ENCODE measurements at regions not wholly inside any gene's neighbourhood (a gene's known extent, or its start where the extent isn't known, plus 50 kb on each side); places are given as distances from the start of the nearest gene placed in this dataset.
"Not testable (repeated sequence)": the region's sequence is repeated elsewhere in the genome, so short reads cannot be mapped to it uniquely, and the experiment has no call there.

DNA sequence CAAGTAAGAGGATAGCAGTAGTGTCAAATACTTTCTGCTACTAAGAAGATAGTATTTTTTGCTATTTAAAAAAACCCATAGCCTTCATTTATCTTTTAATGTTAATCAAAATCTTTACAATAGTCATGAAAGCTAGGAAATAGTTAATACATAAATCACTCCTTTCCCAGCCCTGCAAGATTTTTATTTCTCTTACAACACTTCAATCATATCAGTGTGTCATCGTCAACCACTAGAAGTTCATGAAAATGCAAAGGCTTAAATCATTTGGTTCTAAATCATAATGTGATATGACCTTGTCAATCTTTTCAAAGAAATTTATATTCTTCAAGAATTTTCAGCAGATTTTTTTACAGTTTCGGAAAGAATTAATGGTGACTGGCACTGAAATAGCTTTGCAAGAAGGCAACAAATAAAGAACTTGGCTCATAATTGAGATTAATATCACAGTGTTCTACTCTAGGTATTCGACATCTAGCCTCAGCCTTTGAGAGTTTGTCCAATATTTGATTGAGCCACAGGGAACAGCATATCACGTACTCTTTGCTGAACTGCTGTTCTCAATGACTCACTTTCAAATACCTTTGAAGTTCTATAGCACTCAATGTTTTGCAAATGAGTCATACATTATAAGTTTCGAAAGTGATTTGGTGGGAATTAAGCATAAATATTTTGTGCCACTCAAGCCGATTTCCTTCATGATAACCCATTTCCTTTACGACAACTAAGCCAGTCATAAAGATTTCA is 384.0 kb upstream of the FOXG1 start:
- no peak for DNase-seq

DNA sequence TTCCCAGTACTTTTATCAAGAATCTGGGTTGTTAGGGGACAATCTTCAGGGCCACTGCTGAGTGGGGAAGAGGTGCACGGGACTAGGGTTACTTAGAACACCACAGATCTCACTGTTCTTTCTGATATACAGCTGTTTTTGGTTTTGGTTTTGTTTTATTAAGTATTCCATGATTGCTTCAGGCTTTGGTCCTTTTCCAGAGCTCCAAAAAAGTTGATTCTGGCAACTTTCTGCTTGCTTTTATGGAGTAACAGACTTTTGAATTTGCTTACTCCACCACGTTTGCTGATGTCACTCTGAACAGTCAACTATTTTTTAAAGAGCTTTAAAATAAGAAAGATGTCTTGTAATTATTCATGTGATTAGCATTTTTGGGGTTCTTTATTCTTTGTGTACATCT is 368.1 kb upstream of the FOXG1 start:
- no peak for DNase-seq

- DNase-seq: not testable (repeated sequence)
Measured at GRCh38 chr14:28401705-28402104, 364.9 kb upstream of the FOXG1 start.

DNA sequence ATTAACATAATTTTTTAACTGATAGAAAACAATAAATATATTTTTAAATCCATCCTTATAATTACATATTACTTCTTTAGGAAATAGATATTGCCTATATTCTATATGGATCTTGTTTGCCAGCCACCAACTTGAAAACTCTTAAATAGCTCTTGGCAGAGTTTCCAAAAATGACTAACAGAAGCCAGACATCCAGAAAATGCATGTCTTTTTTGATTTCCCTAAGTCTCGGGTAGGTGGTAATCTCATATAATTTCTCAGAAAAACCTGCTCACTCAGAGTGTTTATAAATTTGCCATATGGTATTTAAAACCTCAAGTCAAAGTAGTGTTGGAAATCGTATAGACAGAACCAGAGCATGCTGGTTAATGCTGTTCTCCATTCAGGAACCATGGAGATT is 360.4 kb upstream of the FOXG1 start:
- DNase-seq: no peak

GRCh38 chr14:28407031-28407825 is 359.4 kb upstream of the FOXG1 start:
- no peak for DNase-seq

DNA sequence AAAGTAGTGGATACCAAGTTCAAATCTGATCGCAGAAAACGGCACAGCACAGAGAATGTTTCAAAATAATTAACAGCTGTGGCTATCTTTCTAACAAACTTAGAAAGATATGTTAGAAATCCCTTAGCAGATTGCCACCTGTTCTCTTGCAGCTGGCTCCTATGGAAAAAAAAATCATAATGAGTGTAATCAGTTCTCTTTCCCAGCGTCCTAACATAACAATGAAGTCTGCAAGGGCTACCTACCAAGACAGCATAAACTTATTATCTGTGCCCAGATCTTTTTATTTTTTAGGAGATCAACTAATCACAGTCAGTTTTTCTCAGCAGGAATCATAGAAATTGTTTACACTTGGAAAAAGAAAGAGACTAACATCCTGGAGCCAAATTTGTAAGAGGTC is 358.6 kb upstream of the FOXG1 start:
- no peak for DNase-seq

- DNase-seq: no peak
Measured at GRCh38 chr14:28412077-28412476, 354.5 kb upstream of the FOXG1 start.

- no peak for DNase-seq
Measured at GRCh38 chr14:28426960-28427359, 339.6 kb upstream of the FOXG1 start.

DNA sequence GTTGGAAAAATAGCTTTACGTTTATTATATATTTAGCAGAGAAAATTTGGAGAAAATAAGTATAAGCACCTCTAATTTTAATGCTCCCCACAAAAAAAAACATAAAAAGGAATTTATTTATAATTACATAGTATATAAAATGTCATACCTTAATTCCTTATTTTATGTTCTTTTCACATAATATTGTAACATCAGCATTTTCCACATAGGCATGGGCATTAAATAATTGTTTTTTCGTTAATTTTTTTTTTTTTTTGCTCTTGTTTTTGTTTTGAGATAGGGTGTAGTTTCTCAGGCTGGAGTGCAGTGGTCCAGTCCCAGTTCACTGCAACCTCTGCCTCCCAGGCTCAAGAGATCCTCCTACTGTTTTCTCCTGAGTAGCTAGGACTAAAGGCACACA is 329.8 kb upstream of the FOXG1 start:
- no peak for DNase-seq

DNA sequence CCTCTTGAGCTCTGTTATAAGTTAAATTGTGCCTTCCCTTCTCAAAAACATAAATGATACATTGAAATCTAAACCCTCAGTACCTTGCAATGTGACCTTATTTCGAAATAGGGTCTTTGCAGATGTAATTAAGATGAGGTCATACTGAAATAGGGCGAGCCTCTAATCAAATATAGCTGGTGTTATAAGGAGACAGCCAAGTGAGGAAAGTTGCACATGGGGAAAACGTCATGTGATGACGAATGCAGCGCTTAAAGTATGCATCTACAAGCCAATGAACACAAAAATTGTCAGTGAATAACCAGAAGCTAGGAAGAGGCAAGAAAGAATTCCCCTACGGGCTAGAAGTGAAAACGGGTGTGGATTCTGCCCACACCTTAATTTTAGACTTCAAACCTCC is 305.2 kb upstream of the FOXG1 start:
- DNase-seq: no peak

DNA sequence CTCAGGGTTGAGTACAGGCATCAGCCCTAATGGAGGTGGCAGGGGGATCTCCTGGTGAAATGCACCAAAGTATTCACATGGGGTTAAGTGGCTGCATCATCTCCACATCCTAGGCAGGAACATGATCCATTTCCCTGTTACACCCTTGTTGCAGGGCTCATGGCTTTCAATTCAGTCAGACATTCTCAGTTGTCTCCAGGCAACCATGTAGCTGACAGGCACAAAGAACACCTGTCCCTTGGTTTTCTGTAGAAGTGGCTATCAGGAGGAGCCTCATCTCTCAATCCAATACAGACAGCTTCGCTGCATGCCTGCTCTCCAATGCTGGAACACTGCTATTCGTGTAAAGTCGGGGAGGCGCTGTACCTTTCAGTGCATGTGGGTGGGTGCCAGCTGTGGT is 299.0 kb upstream of the FOXG1 start:
- DNase-seq: no peak

- no peak for DNase-seq
Measured at GRCh38 chr14:28468191-28469151, 298.1 kb upstream of the FOXG1 start.

DNA sequence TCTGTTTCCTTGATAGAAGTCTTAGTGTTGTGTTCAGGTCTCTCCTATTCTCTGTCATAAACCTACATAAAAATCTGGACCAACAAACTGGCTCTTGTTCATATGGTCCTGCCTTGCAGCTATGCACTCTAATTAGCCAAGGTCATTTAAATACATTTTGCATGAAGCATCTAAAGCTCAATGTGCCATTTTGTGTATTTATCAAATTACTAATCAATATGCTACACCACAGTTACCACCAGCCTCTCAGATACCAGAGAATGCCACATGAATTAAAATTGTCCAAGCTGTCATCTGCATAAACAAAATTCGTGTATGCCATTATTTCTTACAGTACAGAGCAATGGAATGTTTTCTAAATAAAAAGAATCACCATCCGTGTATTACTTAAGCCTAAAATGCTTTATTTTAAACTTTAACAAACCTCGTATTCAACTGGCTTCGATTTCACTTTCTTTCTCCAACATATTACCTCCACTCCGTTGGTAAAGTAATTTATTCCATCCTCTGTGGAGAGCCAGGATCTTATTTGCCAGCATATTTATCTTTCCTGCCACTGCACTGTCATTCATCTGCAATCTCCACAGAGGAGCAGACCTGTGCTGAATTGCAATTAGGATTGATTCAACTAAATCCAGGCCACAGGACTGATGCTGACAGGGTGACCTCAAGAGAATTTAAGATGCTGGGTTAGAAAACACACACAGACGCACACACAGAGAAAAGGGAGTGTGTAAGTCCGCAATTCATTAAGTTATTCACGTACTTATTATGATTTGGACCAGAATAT is 284.1 kb upstream of the FOXG1 start:
- DNase-seq: no peak

DNA sequence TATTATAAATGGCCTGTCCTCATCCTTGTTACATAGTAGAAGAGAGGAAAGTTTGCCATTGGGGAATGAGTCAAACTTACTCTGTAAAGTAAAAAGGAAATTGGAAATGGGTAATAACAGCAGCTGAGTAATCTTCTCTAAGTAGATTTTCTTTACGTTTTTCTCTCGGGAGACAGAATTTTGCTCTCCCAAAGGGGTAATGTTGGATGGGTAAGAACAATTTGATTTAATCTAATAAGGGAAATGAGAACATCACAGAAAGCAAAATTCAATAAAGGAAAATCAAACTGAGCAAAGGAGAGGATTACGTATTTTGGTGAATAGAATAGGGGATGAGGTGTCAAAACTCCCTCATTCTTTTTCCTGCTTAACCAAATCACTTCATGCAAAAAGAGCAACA is 283.1 kb upstream of the FOXG1 start:
- DNase-seq: no peak

DNA sequence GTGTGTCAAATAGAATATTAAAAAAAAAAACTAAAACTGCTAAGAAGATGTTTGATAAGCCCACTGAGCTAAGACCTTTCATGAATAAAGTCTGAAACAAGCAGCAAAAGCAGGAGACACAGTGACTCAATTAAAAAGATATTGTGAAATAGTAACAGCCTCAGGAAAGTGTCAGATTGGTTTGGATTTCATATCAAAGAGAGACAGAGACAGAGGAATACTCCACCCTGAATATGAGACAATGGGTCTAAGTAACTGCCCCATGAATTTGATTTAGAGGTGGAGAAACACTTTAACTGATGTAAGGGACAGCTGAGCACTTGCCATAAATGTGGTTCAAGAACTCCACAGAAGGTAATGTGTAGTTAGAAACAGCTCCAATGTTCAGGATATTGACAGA is 277.9 kb upstream of the FOXG1 start:
- no peak for DNase-seq

DNA sequence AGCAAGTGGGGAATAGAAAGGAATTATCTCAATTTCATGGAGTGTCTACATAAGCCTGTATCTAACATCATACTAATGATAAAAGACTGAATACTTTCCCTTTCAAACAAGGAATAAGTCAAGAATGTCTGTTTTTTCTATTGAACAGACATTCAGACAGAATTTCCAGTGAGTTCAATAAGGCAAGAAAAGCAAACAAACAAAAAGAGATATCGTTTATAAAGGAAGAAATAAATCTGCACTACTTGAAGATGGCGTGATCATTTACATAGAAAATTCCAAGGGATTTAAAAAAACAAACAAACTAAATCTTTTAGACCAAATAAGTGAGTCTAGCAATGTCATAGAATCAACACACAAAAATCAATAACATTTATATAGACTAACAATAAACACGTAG is 273.1 kb upstream of the FOXG1 start:
- DNase-seq: no peak

GRCh38 chr14:28494196-28494595 is 272.4 kb upstream of the FOXG1 start:
- DNase-seq: no peak

DNA sequence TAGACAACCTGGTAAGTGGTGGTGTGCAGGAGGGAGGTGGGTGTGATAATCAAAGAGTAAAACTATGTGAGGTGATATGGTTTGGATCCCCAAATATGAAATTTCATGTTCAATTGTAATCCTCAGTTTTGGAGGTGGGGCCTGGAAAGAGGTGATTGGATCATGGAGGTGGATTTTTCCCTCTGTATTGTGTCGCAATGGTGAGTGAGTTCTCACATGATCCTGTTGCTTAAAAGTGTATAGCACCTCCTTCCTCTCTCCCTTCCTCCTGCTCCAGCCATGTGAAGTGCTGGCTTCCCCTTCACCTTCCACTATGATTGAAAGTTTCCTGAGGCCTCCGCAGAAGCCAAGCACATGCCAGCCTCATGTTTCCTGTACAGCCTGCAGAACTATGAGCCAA is 270.2 kb upstream of the FOXG1 start:
- DNase-seq: no peak

- DNase-seq: no peak
Measured at GRCh38 chr14:28502517-28502916, 264.1 kb upstream of the FOXG1 start.

DNA sequence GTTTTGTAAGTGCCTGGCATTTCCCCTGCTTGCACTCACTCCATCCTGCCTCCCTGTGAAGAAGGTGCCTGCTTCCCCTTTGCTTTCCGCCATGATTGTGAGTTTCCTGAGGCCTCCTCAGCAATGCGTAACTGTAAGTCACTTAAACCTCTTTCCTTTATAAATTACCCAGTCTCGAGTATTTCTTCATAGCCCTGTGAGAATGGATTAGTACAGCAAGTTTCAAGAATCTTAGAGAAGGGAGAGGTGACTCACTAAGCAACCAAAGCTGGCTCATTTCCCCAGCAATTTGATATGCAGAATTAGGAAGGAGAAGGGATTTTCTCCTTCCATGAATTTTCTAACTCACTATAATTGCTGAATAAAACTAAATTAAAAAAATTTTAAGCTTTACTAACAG is 251.0 kb upstream of the FOXG1 start:
- DNase-seq: no peak

GRCh38 chr14:28536889-28537288 is 229.7 kb upstream of the FOXG1 start:
- DNase-seq: no peak

DNA sequence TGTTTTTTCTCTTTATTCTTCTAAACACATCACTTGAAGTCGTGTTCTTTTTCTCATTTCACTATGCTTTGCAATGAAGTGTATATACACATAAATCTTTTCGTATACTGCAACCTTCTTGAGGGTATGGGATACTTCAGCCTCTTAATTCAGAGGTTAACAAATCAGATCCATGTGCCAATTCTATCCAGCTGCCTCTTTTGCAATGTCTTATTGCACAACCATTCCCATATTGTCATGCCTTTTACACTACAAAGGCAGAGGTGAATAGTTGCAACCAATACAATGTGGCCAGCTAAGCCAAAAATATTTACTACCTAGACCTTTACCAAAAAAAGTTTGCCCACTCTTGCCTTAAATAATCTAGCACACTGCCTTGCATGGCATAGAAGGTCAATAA is 224.5 kb upstream of the FOXG1 start:
- DNase-seq: no peak

DNA sequence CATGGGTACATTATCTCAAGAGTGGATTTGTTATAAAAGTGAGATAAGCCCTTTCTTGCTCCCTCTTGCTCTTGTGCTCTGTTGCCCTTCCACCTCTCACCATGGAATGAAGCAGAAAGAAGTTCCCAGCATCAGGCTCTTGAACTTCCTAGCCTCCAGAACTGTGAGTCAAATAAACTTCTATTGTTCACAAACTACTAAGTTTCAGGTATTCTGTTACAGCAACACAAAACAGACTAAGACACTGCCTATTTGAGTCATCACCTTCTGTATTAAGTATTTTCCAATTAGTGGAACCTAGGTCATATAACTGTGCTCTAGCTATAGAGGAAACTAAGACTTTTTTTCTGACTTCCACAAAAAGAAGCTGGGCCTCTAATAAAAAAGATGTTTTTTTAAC is 201.2 kb upstream of the FOXG1 start:
- DNase-seq: no peak
